ENCODE measurements at regions not wholly inside any gene's neighbourhood (a gene's known extent, or its start where the extent isn't known, plus 50 kb on each side); places are given as distances from the start of the nearest gene placed in this dataset.

DNA sequence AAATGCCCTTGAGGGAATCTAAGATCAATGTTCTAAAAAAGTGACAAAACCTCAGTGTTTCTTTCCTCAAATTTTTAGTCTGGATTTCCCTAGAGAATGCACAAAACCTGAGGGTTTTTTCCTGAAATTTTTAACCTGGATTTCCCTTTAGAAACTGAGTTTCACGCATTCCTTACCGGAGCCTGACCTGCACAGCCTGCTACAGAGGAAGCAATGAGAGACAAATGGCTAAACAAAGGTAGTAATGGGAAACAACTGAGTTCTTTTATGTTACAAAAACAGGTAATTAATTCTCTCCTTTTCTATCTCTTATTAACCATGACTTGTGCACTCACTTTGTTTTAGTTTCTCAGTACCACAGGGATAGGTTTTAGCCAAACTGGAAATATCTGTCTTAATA is 281.7 kb upstream of the NT5E start:
- TF ChIP-seq, protein P1, sequence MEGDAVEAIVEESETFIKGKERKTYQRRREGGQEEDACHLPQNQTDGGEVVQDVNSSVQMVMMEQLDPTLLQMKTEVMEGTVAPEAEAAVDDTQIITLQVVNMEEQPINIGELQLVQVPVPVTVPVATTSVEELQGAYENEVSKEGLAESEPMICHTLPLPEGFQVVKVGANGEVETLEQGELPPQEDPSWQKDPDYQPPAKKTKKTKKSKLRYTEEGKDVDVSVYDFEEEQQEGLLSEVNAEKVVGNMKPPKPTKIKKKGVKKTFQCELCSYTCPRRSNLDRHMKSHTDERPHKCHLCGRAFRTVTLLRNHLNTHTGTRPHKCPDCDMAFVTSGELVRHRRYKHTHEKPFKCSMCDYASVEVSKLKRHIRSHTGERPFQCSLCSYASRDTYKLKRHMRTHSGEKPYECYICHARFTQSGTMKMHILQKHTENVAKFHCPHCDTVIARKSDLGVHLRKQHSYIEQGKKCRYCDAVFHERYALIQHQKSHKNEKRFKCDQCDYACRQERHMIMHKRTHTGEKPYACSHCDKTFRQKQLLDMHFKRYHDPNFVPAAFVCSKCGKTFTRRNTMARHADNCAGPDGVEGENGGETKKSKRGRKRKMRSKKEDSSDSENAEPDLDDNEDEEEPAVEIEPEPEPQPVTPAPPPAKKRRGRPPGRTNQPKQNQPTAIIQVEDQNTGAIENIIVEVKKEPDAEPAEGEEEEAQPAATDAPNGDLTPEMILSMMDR (IDR thresholded peaks at IDR 0.05) = no peak
- TF ChIP-seq POLR2A (IDR thresholded peaks at IDR 0.05) = no peak

Data from sigmoid colon (tissue), 3 donors.